Fibroblast of villous mesenchyme (primary cell): ENCODE measurements at regions not wholly inside any gene's neighbourhood (a gene's known extent, or its start where the extent isn't known, plus 50 kb on each side); places are given as distances from the start of the nearest gene placed in this dataset.
A peak's percentile ranks its signal among the peaks of the same experiment; 100 is the strongest.

Experiments
- DNase-seq: peaks from one replicate; pipeline ENCODE4 v3.0.0-alpha.2; 2010; ENCODE audit warnings: low read depth
- H3K4me3 ChIP-seq: 2 replicates; pipeline ENCODE4 v1.5.1; 2011; ENCODE audit warnings: low read depth, mild to moderate bottlenecking, low read length
- CTCF ChIP-seq: IDR thresholded peaks from 2 replicates; pipeline ENCODE4 v1.5.1; 2012; ENCODE audit warnings: low read depth, mild to moderate bottlenecking, low read length; ENCODE audit not compliant: insufficient read depth

- H3K4me3 ChIP-seq, result no peak overlapping the region
- TF ChIP-seq CTCF, result no peak
- no peak for DNase-seq
Observed at GRCh38 chr7:81408728-81409127, 361.1 kb downstream of the HGF start.

DNA sequence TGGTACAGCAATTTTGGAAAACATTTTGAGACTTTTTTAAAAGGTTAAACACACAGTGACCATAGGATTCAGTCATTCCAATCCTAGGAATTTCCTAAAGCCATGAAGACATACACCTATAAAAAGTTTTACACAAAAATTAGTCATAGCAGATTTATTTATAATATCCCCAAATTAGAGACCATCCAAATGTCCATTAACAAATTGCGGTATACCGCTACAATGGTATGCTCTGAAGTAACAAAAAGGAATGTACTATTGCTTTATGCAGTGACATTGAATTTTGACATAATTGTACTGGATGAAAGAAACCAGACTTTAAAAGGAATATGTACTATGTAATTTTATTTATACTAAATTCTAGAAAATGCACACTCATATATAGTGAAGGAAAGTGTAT, 362.8 kb downstream of the HGF start:
- TF ChIP-seq CTCF, result no peak
- no peak overlapping the region for H3K4me3 ChIP-seq
- DNase-seq, result peak; percentile 55

- TF ChIP-seq CTCF, result no peak
- DNase-seq, result no peak
- no peak overlapping the region for H3K4me3 ChIP-seq
Observed at GRCh38 chr7:81404669-81405068, 365.2 kb downstream of the HGF start.

GRCh38 chr7:81402227-81402626, 367.6 kb downstream of the HGF start:
- no peak for TF ChIP-seq CTCF
- peak; percentile 8 for DNase-seq
- H3K4me3 ChIP-seq, result no peak overlapping the region

GRCh38 chr7:81399471-81399870, 370.4 kb downstream of the HGF start:
- no peak for TF ChIP-seq CTCF
- DNase-seq, result peak; percentile 28
- H3K4me3 ChIP-seq, result no peak overlapping the region

GRCh38 chr7:81394029-81394428, 375.8 kb downstream of the HGF start:
- DNase-seq, result no peak
- no peak overlapping the region for H3K4me3 ChIP-seq
- TF ChIP-seq CTCF, result no peak

DNA sequence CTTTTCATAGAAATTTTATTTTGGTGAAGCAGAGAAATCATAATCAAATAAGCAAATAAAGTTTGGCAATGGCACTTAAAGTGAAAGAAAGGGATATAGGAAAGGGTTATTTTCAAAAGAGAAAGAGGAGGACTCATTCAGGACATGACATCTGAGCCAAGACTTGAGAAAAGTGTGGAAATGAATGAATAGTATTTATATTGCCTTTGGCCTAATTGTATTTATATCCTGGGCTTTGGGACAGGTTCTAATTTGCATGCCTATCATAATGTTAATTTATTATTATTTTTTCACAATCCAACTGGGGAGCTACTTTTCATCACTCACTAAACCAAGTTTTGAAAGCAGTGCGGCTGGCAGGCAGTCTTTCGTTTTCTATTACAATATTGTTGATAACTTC, 376.8 kb downstream of the HGF start:
- no peak overlapping the region for H3K4me3 ChIP-seq
- TF ChIP-seq CTCF, result no peak
- no peak for DNase-seq
